DND-41 (cell line): ENCODE measurements at regions not wholly inside any gene's neighbourhood (a gene's known extent, or its start where the extent isn't known, plus 50 kb on each side); places are given as distances from the start of the nearest gene placed in this dataset.

Experiments used
- ATAC-seq: fragments of 200-7000 bp; cut with Tn5 transposase; 3 replicates; pipeline ENCODE4 v1.9.1; 2021; ENCODE audit warnings: low read depth; ENCODE audit not compliant: insufficient read depth
- DNase-seq: peaks from one replicate; pipeline ENCODE4 v3.0.0-alpha.2; 2020
- H2AFZ ChIP-seq: 2 replicates; pipeline ENCODE4 v1.6.0; 2012; ENCODE audit warnings: low read depth, low read length
- H3K27ac ChIP-seq: 2 replicates; pipeline ENCODE4 v1.5.1; 2012; ENCODE audit warnings: low read length, inconsistent platforms
- H3K27me3 ChIP-seq: fragments of 200-600 bp; sonication (generic); 2 replicates; pipeline ENCODE4 v1.6.0; 2012; ENCODE audit warnings: low read length, mild to moderate bottlenecking, inconsistent platforms; ENCODE audit not compliant: insufficient read depth, poor library complexity
- H3K36me3 ChIP-seq: 2 replicates; pipeline ENCODE4 v1.5.1; 2012; ENCODE audit warnings: low read length, inconsistent platforms; ENCODE audit not compliant: insufficient read depth
- H3K4me1 ChIP-seq: 2 replicates; pipeline ENCODE4 v1.5.1; 2012; ENCODE audit warnings: mild to moderate bottlenecking, low read length; ENCODE audit not compliant: insufficient read depth
- H3K4me2 ChIP-seq: 2 replicates; pipeline ENCODE4 v1.6.0; 2012; ENCODE audit warnings: mild to moderate bottlenecking, moderate library complexity, low read length, inconsistent platforms; ENCODE audit not compliant: insufficient read depth
- H3K4me3 ChIP-seq, 2 experiments: fragments of 200-600 bp in 1 of 2; shearing (Covaris generic) in 1 of 2; 2 replicates each; pipeline ENCODE4 v1.5.1; 2012 to 2016; ENCODE audit warnings: inconsistent platforms in 2 of 2, low read length in 2 of 2, mild to moderate bottlenecking in 2 of 2, low read depth in 1 of 2, moderate library complexity in 1 of 2
- H3K79me2 ChIP-seq: 2 replicates; pipeline ENCODE4 v1.6.0; 2012; ENCODE audit warnings: low read length, inconsistent platforms; ENCODE audit not compliant: insufficient read depth
- H3K9ac ChIP-seq: 2 replicates; pipeline ENCODE4 v1.6.0; 2012; ENCODE audit warnings: low read depth, mild to moderate bottlenecking, inconsistent platforms, low read length, moderate library complexity
- H3K9me3 ChIP-seq: 2 replicates; pipeline ENCODE4 v1.5.1; 2012; ENCODE audit warnings: low read length, moderate library complexity, mild to moderate bottlenecking, inconsistent platforms; ENCODE audit not compliant: insufficient read depth, severe bottlenecking
- H4K20me1 ChIP-seq: 2 replicates; pipeline ENCODE4 v1.6.0; 2012; ENCODE audit warnings: low read length; ENCODE audit not compliant: insufficient read depth
- EZH2 ChIP-seq: IDR thresholded peaks from 3 replicates; pipeline ENCODE4 v1.6.1; 2012; ENCODE audit warnings: borderline replicate concordance, low read depth, mild to moderate bottlenecking, moderate library complexity, low read length, inconsistent platforms; ENCODE audit not compliant: severe bottlenecking
- TF ChIP-seq, protein P1 (sequence below): IDR thresholded peaks from 2 replicates; pipeline ENCODE4 v1.5.1; 2012; ENCODE audit warnings: borderline replicate concordance, low read length, moderate library complexity, mild to moderate bottlenecking; ENCODE audit not compliant: poor library complexity, severe bottlenecking; ENCODE audit errors: extremely low read depth

DNA sequence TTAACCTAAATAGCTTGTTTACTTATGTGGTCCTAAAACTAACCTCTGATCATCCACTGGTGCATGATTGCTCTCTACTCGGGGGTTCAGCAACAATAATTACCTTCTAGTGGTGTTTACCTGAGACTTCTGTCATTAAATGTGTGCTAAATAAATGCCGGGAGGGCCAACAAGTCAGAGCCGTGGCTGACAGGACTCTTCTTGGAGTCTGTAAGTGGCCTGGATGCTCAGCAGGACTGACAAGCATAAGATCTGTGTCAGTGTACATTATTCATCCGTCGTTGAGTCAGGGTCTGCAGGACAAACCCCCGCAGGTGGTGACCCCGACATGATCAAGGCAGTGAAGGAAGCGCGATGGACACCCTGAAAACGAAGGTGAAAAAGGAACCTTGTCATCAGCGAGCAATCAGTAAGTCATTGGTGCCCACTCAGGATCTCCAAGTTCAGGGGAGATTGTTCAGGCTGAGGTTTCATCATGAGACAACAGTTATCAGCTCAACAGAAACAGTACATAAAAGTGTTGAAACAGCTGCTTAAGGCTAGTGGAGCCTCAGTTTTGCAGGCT, 1466.9 kb downstream of the UQCRFS1 start:
- no peak overlapping the region for H3K9ac ChIP-seq
- H3K4me1 ChIP-seq, result no peaks in the 10 kb centered on the region
- H3K9me3 ChIP-seq, result peaks cover 3% of the 10 kb centered on the region
- no peak for TF ChIP-seq EZH2
- TF ChIP-seq, protein P1, sequence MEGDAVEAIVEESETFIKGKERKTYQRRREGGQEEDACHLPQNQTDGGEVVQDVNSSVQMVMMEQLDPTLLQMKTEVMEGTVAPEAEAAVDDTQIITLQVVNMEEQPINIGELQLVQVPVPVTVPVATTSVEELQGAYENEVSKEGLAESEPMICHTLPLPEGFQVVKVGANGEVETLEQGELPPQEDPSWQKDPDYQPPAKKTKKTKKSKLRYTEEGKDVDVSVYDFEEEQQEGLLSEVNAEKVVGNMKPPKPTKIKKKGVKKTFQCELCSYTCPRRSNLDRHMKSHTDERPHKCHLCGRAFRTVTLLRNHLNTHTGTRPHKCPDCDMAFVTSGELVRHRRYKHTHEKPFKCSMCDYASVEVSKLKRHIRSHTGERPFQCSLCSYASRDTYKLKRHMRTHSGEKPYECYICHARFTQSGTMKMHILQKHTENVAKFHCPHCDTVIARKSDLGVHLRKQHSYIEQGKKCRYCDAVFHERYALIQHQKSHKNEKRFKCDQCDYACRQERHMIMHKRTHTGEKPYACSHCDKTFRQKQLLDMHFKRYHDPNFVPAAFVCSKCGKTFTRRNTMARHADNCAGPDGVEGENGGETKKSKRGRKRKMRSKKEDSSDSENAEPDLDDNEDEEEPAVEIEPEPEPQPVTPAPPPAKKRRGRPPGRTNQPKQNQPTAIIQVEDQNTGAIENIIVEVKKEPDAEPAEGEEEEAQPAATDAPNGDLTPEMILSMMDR, result no peak
- no peak for DNase-seq
- no peak for ATAC-seq
- no peak overlapping the region for H3K27ac ChIP-seq
- H3K36me3 ChIP-seq, result no peaks in the 10 kb centered on the region
- no peak overlapping the region for H2AFZ ChIP-seq
- H3K79me2 ChIP-seq, result no peaks in the 10 kb centered on the region
- H3K4me3 ChIP-seq, result no peak overlapping the region
- H3K4me2 ChIP-seq, result no peak overlapping the region
- no peaks in the 10 kb centered on the region for H3K27me3 ChIP-seq
- no peaks in the 10 kb centered on the region for H4K20me1 ChIP-seq

GRCh38 chr19:27744926-27745768, 1467.8 kb downstream of the UQCRFS1 start:
- no peak overlapping the region for H3K9ac ChIP-seq
- no peaks in the 10 kb centered on the region for H3K36me3 ChIP-seq
- no peak overlapping the region for H2AFZ ChIP-seq
- H3K27me3 ChIP-seq, result no peaks in the 10 kb centered on the region
- H3K4me3 ChIP-seq, result no peak overlapping the region
- H3K9me3 ChIP-seq, result peaks cover 3% of the 10 kb centered on the region
- H3K27ac ChIP-seq, result no peak overlapping the region
- H4K20me1 ChIP-seq, result no peaks in the 10 kb centered on the region
- H3K4me1 ChIP-seq, result no peaks in the 10 kb centered on the region
- no peak for DNase-seq
- no peaks in the 10 kb centered on the region for H3K79me2 ChIP-seq
- H3K4me2 ChIP-seq, result no peak overlapping the region
- TF ChIP-seq EZH2, result no peak
- TF ChIP-seq, protein P1, result no peak
- ATAC-seq, result no peak

DNA sequence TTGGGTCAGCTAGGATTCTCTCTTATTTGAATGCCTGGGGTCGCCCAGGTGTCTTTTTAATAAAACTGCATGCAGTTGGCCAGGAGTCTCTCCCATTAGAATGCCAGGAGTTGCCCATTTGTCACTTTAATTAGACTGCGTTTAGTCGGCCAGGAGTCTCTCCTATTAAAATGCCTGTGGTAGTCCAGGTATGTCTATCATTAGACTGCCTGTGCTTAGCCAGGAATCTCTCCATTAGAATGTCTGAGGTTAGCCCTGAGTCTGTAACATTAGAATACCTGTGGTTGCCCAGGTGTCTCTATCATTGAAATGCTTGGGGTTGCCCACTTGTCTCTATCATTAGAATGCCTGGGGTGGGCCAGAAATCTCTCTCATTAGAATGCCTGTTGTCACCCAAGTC, 1470.9 kb downstream of the UQCRFS1 start:
- DNase-seq (no peak), ATAC-seq (no peak)
- Histone ChIP-seq H2AFZ (no peak overlapping the region), H3K4me1 (no peaks in the 10 kb centered on the region), H3K27me3 (no peaks in the 10 kb centered on the region), H3K4me2 (no peak overlapping the region), H3K9me3 (peaks cover 6% of the 10 kb centered on the region), H3K9ac (no peak overlapping the region), H3K4me3 (no peak overlapping the region), H4K20me1 (no peaks in the 10 kb centered on the region), H3K27ac (no peak overlapping the region), H3K79me2 (no peaks in the 10 kb centered on the region), H3K36me3 (no peaks in the 10 kb centered on the region)
- TF ChIP-seq, protein P1, result no peak
- no peak for TF ChIP-seq EZH2
